A673 (cell line): ENCODE measurements at regions not wholly inside any gene's neighbourhood (a gene's known extent, or its start where the extent isn't known, plus 50 kb on each side); places are given as distances from the start of the nearest gene placed in this dataset.

Experiments used
- EZH2 ChIP-seq: fragments of 200-600 bp; sonication (generic); IDR thresholded peaks from 2 replicates; pipeline ENCODE4 v1.6.1; 2017; ENCODE audit warnings: borderline replicate concordance, low read depth, mild to moderate bottlenecking, mixed read lengths, antibody characterized with exemption, low read length; ENCODE audit not compliant: poor library complexity, severe bottlenecking
- TF ChIP-seq, protein P1 (sequence below): fragments of 300-800, 200-600 bp; sonication (generic); conservative IDR thresholded peaks from 2 replicates; pipeline ENCODE4 v1.5.1; 2017; ENCODE audit warnings: low read depth, mild to moderate bottlenecking, antibody characterized with exemption, low read length, moderate library complexity, mixed read lengths

DNA sequence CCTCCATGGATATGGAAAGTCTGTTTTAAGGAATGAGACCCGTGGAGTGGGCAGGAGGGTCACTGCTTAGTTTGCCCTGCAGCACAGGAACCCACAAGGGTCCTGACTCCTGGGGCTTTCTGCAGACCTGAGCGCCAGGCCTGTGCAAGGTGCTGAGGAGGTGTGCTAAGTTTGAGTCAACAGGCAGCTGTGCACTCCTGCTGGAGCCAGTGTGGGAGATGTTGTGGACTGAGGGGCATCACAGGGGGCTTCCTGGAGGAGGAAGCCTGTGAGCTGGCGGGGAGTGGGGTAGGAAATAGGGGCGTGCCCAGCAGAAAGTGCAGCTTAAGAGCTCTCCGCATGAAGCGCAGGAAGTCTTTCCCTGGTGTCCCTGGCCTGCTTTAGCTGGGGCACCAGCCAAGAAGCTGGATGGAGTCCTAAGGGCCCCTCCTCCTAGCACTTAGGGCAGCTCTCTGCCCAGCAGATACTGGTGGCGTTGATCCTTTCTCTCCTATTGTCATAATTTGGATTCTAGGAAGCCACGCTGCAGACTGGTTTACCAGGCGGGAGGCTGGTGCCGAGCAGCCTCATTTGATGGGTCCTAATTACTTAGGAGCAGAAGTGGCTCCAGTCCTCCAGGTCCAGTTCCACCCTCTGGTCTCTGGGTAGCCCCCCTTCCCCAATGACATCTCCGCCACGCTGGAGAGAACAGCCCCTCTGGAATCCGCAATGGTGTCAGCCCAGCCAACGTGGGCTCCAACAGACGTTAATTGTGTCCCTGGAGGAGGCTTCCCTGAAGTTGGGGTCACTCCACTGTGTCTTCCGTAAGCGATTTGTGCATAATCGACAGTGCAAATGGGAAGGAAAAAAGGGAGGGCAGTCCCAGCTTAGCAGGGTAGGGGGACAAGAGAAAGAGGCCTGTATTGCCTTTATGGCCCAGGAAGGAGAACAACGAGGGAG is 309.2 kb downstream of the ZNF536 start:
- TF ChIP-seq, protein P1, sequence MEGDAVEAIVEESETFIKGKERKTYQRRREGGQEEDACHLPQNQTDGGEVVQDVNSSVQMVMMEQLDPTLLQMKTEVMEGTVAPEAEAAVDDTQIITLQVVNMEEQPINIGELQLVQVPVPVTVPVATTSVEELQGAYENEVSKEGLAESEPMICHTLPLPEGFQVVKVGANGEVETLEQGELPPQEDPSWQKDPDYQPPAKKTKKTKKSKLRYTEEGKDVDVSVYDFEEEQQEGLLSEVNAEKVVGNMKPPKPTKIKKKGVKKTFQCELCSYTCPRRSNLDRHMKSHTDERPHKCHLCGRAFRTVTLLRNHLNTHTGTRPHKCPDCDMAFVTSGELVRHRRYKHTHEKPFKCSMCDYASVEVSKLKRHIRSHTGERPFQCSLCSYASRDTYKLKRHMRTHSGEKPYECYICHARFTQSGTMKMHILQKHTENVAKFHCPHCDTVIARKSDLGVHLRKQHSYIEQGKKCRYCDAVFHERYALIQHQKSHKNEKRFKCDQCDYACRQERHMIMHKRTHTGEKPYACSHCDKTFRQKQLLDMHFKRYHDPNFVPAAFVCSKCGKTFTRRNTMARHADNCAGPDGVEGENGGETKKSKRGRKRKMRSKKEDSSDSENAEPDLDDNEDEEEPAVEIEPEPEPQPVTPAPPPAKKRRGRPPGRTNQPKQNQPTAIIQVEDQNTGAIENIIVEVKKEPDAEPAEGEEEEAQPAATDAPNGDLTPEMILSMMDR: no peak
- TF ChIP-seq EZH2: no peak
